ENCODE measurements at regions not wholly inside any gene's neighbourhood (a gene's known extent, or its start where the extent isn't known, plus 50 kb on each side); places are given as distances from the start of the nearest gene placed in this dataset.
"Not testable (repeated sequence)": the region's sequence is repeated elsewhere in the genome, so short reads cannot be mapped to it uniquely, and the experiment has no call there.

DNA sequence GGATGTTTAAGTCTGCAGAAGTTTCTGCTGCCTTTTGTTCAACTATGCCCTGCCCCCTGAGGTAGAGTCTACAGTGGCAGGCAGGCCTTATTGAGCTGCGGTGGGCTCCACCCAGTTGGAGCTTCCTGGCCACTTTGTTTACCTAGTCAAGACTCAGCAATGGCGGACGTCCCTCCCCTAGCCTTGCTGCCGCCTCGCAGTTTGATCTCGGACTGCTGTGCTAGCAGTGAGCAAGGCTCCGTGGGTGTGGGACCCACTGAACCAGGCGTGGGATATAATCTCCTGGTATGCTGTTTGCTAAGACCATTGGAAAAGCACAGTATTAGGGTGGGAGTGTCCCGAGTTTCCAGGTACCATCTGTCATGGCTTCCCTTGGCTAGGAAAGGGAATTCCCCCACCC is 79.4 kb upstream of the RPS6KA6 start:
- not testable (repeated sequence) for H3K36me3 ChIP-seq; H3K27ac ChIP-seq; H3K4me1 ChIP-seq; H3K4me3 ChIP-seq; H3K9me3 ChIP-seq (replicated peaks in 1 of 11); H4K20me1 ChIP-seq; H3K4me2 ChIP-seq; H3K9ac ChIP-seq
- peaks cover 15 to 73% (median 65%) of the 10 kb centered on the region in 11 experiments; a peak in 20 of 22 replicates for H3K27me3 ChIP-seq

DNA sequence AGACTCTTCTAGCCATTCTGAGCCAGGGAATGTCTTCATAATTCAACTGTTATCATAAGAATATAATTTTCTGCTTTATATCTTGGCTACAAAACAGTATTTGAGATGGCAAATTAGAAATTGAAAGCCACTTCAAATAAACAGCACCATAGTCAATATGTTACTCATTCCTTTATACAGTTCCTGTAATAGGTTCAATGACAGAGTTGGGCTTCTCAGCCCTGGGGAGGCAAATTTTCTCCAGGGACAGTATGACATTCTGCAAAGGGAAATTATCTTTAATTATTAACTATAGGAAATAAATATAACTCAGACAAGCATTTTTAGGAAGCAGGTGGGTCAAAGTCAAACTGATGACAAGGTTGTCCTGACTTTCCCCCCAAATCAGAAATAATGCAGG is 71.9 kb upstream of the RPS6KA6 start:
- Histone ChIP-seq H3K4me1 (peaks cover 0 to 5% (median 0%) of the 10 kb centered on the region in 10 experiments; a peak in 1 of 20 replicates), H3K4me3 (no peak overlapping the region), H3K27me3 (peaks cover 12 to 66% (median 55%) of the 10 kb centered on the region in 11 experiments; a peak in 21 of 22 replicates), H3K9me3 (replicated peaks in 1 of 11) (no peaks in the 10 kb centered on the region; a peak in 1 of 22 replicates), H4K20me1 (no peaks in the 10 kb centered on the region; a peak in 1 of 22 replicates), H3K27ac (no peak overlapping the region), H3K36me3 (no peaks in the 10 kb centered on the region), H3K9ac (no peak overlapping the region), H3K4me2 (no peak overlapping the region)
- TF ChIP-seq Cebpa-rat (IDR thresholded peaks at IDR 0.05) = no peak

DNA sequence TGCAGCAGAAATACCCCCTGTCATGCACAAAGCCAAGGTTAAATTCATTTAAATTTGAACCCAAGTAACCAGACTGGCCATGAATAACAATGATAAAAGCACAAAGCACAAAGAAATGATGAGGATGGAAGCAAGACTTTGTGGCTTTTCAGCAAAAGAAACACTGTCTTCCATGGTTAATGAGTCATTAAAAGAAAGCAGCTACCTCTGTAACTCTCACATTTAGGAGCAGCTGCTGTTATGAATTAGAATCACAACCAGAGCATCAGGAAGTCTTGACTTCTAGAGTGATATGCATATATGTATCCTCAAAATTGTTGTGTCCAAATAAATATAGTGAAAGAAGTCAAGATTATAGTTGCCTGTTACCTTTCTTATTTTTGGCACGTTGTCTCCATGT is 70.7 kb upstream of the RPS6KA6 start:
- Histone ChIP-seq H3K9me3 (replicated peaks in 1 of 11) (no peaks in the 10 kb centered on the region), H3K27ac (no peak overlapping the region), H3K36me3 (no peaks in the 10 kb centered on the region), H3K4me1 (peaks cover 0 to 5% (median 0%) of the 10 kb centered on the region in 10 experiments; a peak in 1 of 20 replicates), H3K4me2 (no peak overlapping the region), H3K27me3 (peaks cover 22 to 75% (median 65%) of the 10 kb centered on the region in 11 experiments), H3K9ac (no peak overlapping the region), H4K20me1 (no peaks in the 10 kb centered on the region; a peak in 1 of 22 replicates), H3K4me3 (no peak overlapping the region)
- no peak for TF ChIP-seq Cebpa-rat (IDR thresholded peaks at IDR 0.05)

DNA sequence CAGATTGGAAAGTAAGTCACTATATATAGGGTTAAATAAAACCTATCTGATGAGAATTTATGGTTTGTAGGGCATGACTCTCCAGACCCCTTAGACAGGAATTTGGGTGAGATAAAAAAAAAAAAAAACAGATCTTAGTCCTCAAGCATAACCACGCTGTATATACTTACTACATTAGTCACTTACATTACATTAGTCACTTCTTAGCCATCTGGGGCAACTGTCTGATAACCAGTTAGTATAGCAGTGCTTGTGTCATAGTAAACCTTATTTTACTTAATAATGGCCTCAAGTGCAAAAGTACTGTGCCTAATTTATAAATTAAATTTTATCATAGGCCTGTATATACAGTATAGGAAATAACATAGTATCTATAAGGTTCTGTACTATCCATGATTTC is 60.2 kb upstream of the RPS6KA6 start:
- Histone ChIP-seq H3K9ac (no peak overlapping the region), H3K36me3 (no peaks in the 10 kb centered on the region), H3K9me3 (replicated peaks in 1 of 11) (peaks cover 0 to 4% (median 0%) of the 10 kb centered on the region in 11 experiments; a peak in 1 of 22 replicates), H3K4me3 (no peak overlapping the region), H3K4me1 (no peaks in the 10 kb centered on the region), H3K27ac (no peak overlapping the region), H4K20me1 (0 out of 22 replicates have a peak, but pooled peaks cover 0 to 3% (median 0%) of the 10 kb centered on the region in 11 experiments), H3K27me3 (peaks cover 30 to 95% (median 73%) of the 10 kb centered on the region in 11 experiments; a peak in 21 of 22 replicates), H3K4me2 (no peak overlapping the region)
- no peak for TF ChIP-seq Cebpa-rat (IDR thresholded peaks at IDR 0.05)

DNA sequence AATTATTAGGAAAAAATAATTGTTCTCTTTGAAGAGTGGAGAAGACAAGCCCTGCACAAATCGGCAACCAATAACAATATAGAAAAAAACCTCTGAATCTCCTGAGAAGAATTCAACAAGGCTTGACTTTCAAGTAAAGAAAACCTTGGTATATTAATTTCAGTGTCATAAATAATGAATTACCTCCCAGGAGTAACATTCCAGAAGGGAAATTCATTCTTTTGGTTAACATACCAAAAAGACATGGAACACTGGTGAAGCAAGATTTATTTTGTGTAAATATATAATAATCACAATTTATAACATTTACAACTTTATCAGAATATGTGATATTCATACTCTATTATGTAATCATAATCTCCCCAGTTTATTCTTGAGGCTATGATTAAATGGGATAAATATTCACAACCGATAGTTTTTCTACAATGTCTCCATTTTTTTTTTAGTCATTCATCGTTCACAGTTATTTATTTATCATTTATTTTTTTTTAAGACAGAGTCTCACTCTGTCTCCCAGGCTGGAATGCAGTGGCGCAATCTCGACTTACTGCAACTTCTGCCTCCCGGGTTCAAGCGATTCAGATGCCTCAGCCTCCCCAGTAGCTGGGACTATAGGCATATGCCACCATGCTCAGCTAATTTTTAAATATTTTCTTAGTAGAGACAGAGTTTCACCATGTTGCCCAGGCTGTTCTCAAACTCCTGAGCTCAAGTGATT is 53.0 kb upstream of the RPS6KA6 start:
- Histone ChIP-seq H3K36me3 (no peaks in the 10 kb centered on the region), H3K27ac (no peak overlapping the region), H3K9ac (no peak overlapping the region), H3K27me3 (peaks cover 42 to 98% (median 74%) of the 10 kb centered on the region in 11 experiments; a peak in 21 of 22 replicates), H3K4me3 (no peak overlapping the region), H3K4me1 (no peaks in the 10 kb centered on the region), H3K4me2 (no peak overlapping the region), H3K9me3 (replicated peaks in 1 of 11) (peaks cover 0 to 4% (median 0%) of the 10 kb centered on the region in 11 experiments; a peak in 1 of 22 replicates), H4K20me1 (no peaks in the 10 kb centered on the region; a peak in 1 of 22 replicates)
- no peak for TF ChIP-seq Cebpa-rat (IDR thresholded peaks at IDR 0.05)
